Erythroblast (primary cell): ENCODE measurements at regions not wholly inside any gene's neighbourhood (a gene's known extent, or its start where the extent isn't known, plus 50 kb on each side); places are given as distances from the start of the nearest gene placed in this dataset.

Source experiments
- DNase-seq, 2 experiments: peaks; one replicate each; lab custom pipeline; 2025; lab: John Stamatoyannopoulos, UW
- GATA1 ChIP-seq: IDR thresholded peaks from 2 replicates; pipeline ENCODE4 v1.6.1; 2011; ENCODE audit warnings: low read depth, mild to moderate bottlenecking, control low read depth, low read length, moderate library complexity
- POLR2A ChIP-seq: IDR thresholded peaks from 2 replicates; pipeline ENCODE4 v1.6.1; 2011; ENCODE audit warnings: mild to moderate bottlenecking, low read length

DNA sequence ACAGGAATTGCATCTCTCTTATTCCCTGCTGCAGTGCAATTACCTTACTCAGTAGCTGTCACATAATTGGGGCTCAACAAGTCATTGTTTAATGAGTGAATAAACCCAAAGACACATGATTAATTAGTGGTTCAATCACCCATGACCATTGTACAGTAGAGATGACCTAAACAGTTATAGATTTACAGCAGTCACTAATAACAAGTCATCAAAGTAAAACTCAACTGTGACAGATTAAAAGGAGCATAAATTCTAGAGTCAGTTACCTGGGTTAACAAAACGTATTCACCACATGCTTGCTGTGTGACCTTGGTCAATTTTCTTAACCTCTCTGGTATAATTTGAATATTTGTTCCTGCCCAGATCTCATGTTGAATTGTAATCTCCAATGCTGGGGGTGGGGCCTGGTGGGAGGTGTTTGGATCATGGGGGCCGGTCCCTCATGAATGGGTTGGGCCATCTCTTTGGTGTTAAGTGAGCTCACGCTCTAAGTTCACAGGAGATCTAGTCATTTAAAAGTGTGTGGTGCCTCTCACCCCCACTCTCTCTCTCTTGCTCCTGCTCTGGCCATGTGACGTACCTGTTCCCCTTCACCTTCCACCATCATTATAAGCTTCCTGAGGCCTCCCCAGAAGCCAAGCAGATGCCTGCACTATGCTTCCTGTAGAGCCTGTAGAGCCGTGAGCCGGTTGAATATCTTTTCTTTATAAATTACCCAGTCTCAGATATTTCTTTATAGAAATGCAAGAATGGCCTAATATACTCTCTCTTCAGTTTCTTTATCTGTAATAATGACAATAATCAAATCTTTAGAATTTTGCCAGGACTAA, 141.9 kb upstream of the PLEKHG7 start:
- TF ChIP-seq GATA1 (no peak), POLR2A (no peak)
- no peak for DNase-seq

- no peak for DNase-seq
- no peak for TF ChIP-seq POLR2A
- no peak for TF ChIP-seq GATA1
Measured at GRCh38 chr12:92558806-92559205, 144.0 kb upstream of the PLEKHG7 start.

GRCh38 chr12:92558215-92558773, 144.5 kb upstream of the PLEKHG7 start:
- TF ChIP-seq POLR2A = no peak
- TF ChIP-seq GATA1 = no peak

GRCh38 chr12:92557422-92557724, 145.4 kb upstream of the PLEKHG7 start:
- TF ChIP-seq GATA1 (no peak), POLR2A (no peak)
- DNase-seq = no peak

More at GRCh38 chr12:92558215-92558773, 144.5 kb upstream of the PLEKHG7 start:
- no peak for DNase-seq

DNA sequence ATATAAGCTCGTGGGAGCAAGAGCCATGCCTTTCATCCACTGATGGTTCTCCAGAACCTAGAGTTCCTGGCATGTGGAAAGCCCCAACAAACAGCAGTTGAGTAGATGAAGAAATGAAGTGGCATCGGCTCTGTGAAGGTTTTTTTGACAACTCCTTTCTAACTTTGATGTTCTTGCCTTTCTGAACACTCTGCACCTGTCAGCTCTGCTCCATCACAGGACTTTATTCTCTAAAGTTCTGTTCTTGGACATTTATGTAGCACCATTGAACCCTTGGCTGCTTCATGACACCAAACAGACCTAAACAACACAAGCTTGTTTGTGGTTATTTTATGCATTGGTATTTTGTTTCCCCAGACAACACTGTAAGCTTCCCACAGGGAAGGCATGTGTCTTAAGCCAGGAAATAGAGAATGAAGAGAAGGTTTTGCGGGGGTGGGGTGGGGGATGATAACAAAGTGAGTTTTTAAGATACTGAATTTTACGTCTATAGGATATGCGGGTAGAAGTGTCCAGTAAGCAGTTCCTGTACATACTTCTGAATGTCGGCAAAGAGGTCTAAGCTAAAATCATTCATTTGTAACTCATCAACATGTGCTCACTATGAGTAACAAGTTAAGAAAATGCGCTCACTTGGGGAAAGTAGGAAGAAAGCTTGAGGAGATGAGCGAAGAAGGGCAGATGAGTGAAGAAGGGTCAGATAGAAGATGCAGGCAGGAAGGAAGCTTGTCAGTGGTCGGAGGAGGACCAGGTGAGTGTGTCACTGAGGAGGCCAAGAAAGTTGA, 146.0 kb upstream of the PLEKHG7 start:
- no peak for DNase-seq
- TF ChIP-seq GATA1 (no peak), POLR2A (no peak)

DNA sequence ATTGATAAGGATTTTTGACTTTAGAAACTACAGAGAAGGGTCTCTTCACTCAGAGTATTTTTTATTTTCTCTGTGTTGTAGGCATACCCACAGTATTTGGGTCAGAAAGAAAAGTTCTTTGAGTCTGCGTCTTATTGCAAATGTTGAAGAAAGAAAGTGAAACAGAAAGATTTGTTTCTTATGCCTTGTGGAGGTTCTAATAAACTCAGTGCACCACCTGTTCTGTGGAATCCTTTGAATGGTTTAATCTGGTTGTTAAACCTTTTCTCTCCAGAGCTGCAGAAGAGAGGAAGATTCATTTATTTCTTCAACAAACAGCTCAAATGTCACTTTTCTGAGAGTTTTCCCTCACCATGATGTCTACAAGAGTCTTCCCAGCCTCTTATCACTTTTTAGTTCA, 146.6 kb upstream of the PLEKHG7 start:
- TF ChIP-seq POLR2A (no peak), GATA1 (no peak)
- DNase-seq = no peak

DNA sequence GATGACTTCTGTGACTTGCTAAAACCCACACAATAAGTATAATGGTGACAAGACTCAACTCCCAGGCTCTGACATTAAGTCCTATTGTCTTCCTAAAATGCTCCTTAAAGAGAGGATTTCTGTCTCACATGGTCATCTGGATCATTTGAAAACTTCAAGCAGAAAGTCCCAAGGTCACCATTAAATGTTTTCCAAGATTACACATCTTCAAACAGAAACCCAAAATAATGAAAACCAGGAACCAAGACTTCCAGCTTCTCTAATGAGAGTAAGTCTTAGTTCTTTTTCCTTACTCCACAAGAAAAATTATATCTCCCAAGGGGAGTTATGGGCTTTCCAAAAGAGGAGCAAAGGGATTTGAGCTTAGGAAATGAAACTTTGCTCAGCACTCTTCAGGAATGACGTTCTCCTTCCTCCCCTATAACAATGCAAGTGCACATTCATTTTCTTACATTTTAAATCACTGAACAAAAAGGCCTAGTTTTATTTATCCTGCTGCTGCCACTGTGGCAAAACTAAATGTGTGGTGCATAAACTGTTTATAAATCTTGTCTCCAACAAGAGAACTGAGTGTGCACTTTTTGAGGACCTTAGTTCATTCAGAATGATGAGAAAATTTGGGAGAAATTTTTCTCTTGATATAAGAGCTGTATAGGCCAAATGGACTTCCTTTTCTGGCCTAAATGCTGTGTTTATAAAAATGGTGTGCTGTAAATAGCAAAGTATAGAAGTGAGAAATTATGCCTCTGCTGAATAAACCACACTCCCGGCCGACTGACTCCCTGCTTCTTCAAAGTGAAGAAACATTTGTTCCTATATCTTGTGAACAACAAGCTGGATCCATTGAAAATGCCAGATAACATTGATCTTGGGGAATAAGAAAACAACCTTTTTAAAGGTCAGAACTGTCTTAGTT, 148.4 kb upstream of the PLEKHG7 start:
- no peak for TF ChIP-seq POLR2A
- no peak for TF ChIP-seq GATA1
- no peak for DNase-seq

- no peak for DNase-seq
- TF ChIP-seq GATA1 = no peak
- no peak for TF ChIP-seq POLR2A
Measured at GRCh38 chr12:92553389-92553788, 149.4 kb upstream of the PLEKHG7 start.

- DNase-seq = no peak
- TF ChIP-seq GATA1 (no peak), POLR2A (no peak)
Measured at GRCh38 chr12:92552412-92553108, 150.2 kb upstream of the PLEKHG7 start.

- no peak for DNase-seq
- TF ChIP-seq POLR2A = no peak
- TF ChIP-seq GATA1 = no peak
Measured at GRCh38 chr12:92551853-92552397, 150.9 kb upstream of the PLEKHG7 start.

GRCh38 chr12:92551210-92551609, 151.6 kb upstream of the PLEKHG7 start:
- no peak for TF ChIP-seq GATA1
- no peak for TF ChIP-seq POLR2A
- DNase-seq = no peak

GRCh38 chr12:92550661-92551060, 152.1 kb upstream of the PLEKHG7 start:
- DNase-seq = no peak
- no peak for TF ChIP-seq POLR2A
- TF ChIP-seq GATA1 = no peak

DNA sequence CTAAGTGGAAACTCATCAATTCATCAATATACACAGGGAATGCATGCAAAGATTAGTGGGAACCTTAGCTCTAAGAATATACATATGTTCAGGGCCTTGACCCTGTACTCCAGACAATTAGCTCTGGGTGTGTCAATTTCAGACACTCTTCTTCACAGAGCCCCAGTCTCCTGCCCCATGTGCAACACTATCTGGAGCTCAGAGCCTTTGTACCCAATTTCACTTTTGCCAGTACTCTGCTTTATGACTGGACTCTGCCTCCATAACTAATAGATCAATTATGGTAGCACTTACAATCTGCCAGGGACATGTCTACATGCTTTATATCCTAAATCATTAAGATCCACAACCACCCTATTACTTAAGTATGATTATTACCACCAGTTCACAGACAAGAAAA, 152.5 kb upstream of the PLEKHG7 start:
- TF ChIP-seq GATA1 = no peak
- no peak for TF ChIP-seq POLR2A
- no peak for DNase-seq
